Stimulated activated CD4-positive, alpha-beta T cell treated with anti-CD3 and anti-CD28 coated beads, Interleukin-1b, Interleukin-23, amount 100 ng/mL, for 4 hours (primary cell): ENCODE measurements at regions not wholly inside any gene's neighbourhood (a gene's known extent, or its start where the extent isn't known, plus 50 kb on each side); places are given as distances from the start of the nearest gene placed in this dataset.

Experiments
- DNase-seq, 2 donors: peaks; one replicate each; pipeline ENCODE4 v3.0.0-alpha.2; 2020; ENCODE audit warnings: low read depth in 2 of 2

DNA sequence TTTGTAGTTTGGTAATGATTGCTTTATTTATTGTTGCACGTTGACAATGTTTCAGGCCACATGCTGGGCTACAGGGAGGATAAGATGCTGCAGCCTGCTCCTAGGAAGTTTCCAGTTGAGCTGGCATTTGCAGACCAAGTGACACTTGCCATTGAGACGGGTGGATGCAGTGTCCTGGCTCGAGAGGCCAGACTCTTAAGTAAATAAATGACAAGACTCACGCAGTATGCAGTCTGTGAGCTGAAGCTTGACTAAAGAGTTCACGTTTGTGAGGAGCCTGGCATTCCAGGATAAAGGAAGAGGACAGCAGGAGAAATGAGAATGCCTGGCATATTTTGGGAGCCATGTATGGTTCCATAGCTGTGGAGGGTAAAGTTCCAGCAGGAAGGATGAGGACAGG is 105.8 kb downstream of the BAMBI start:
- no peak for DNase-seq

DNA sequence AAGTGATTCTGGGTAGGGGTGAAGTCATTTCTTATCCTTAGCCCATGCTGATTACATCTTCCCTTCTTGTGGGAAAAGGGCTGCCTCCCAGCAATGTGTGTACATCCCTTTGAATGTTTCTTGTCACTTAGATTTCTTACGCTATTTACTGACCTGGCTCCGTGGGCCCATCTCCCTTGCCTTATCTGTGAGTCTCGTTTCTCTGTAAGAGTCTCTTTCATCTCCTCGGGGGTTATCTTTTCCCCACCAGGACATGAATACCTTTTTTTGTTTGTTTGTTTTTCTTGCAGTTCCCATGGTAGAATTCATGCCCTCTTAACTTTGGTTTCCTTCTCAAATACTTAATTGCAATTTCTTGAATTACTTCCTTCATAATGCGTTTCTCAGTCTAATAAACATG is 107.7 kb downstream of the BAMBI start:
- no peak for DNase-seq

DNA sequence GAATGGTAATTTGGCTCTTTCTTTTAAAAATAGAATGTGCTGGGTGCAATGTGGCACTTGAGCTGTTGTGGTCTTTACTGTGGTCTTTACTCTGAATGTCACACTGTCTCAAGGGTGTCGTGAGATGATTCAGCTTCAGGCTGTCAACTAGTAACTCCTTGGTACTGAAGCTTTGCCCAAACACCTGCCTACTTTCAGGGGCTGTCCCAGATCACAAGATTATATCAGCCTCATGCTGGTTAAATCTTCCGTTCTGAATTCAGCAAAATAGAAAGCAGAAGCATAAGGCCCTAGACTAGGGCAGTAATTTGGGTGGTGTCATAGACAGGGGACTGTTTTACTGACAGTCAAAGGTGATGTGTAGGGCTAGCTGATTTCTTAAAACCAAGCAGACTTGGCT is 110.9 kb downstream of the BAMBI start:
- no peak for DNase-seq

DNA sequence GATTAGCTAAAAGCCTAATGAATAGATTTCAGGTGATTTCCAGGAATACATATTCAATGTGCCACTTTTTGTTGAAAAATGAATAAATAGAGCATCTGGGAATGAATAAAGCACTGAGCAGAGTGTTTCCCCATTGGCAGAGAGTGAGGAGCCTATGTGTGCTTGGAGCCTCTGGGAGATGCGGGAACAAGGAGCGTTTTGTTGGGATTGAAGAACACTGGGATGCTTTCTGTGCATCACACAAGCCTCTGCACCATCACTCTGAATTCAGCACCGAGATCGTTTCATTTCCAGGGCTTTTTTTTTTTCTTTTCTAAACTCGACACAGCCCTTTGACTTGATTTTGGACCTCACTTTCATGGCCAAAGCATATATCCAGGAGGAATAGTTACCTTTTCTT is 111.4 kb downstream of the BAMBI start:
- DNase-seq, result no peak

DNA sequence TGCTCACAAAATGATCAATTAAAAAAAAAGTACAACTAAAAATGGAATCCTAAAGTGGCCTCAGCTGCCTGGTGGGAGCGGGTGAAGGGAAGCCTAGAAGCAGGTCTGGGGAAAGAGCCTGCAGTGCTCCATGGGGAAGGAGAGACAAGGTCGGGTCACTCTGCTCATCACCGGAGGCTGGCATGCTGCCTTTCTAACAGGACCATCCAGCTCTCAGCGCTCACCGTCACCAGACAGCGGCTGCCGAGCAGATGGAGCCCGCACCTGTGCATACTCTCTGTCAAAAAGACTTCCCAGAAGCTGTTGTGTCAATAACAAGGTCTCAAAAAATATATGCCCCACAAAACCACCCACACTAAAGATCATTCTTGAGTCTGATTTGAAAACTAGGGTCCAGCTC is 112.8 kb downstream of the BAMBI start:
- DNase-seq, result no peak

DNA sequence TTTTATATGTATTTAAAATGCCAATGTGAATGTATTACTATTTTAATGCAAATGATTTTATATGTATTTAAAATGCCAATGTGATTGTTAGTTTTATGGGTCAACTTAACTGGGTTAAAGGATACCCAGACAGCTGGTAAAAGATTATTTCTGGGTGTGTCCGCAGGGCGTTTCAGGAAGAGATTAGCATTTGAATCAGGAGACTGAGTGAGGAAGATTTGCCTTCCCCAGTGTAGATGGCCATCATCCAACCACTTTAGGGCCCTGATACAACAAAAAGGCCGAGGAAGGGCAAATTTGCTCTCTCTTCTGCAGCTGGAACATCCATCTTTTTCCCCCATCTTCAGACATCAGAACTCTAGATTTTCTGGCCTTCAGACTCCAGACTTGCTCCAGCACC is 116.2 kb downstream of the BAMBI start:
- DNase-seq, result no peak

DNA sequence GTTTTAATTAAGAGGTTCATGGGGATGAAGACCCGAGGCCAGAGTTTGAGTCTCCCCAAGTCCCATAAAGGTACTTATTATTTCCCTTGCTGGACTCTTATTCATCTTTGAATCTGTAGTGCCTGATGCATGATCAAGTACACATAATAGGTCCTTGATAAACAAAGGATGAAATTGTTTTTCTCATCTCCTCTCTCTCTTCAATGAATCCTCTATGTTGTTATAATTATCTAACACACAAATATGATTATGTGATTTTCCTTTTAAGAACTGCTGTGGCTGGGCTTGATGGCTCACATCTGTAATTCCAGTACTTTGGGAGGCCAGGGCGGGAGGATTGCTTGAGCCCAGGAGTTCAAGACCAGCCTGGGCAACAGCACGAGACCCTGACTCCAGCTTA is 117.7 kb downstream of the BAMBI start:
- DNase-seq, result no peak

DNA sequence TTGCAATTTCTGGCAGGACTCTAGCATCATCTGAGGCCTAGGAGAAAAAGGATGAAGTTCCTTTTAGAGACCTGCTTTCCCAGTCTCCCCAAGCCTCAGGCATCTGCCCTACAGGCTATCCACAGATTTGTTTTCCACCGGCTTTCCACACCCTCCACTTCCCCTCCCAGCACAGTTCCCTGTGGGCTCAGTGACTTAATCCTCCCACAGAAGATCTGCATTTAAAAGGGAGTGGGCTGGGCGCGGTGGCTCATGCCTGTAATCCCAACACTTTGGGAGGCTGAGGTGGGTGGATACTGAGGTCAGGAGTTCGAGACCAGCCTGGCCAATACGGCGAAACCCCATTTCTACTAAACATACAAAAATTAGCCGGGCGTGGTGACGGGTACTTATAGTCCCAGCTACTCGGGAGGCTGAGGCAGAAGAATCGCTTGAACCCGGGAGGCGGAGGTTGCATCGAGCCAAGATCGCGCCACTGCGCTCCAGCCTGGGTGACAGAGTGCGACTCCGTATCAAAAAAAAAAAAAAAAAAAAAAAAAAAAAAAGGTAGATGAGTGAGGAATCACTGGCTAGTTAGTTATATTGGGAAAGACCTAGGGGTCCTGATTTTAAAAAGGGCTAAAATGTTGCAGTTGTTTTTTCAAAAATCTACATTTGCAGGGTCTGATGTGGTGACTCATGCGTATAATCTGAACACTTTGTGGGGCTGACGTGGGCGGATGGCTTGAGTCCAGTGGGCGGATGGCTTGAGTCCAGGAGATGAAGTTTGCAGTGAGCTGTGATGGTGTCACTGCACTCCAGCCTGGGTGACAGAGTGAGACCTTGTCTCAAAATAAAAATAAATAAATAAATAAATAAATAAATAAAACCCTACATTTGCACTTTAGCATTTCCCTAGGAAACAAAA is 119.5 kb downstream of the BAMBI start:
- no peak for DNase-seq

DNA sequence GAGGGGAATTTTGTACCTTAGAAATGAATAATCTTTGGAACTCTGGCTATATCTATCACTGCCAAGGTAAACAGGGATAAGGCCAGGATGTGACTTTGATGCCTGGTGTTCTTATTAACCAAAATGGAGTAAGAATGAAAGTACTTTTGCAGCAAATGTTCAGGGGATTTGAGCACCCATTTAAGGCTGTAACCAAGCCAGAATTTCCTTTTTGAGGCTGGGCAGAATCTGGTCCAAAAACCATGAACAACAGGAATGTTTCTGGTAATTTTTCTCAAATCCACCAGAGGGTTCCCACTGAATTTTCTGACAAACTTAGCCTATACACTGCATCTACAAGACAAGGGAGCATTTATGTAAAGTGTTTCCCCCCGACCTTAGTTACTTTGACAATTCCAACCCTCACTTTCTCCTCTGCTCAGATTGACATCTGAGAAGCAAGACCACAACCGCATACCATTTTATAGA is 120.6 kb downstream of the BAMBI start:
- DNase-seq, result no peak

DNA sequence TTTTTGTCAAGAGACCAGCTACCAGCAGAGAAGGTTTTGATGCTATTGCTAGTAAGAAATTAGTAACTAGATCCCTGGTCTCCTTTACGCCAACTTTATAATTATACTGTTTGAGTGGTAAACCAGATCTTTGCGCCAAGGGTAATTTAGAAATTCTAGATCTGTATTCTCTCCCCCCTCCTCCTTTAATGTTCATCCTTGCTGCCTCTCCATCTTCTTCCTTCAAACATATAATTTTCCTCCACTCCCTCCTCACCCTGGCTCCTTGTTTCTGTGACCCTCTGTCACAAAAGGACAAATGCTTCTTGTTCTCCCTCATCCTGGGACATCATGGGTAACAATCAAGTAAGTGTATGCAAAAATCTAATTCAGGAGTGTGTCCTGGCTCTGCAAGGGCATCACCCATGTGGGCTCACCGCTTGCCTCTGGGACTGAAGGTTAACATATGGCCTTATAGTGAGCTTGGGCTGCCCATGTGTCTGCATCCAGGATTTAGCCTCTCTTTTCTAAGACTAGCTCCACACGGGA is 121.2 kb downstream of the BAMBI start:
- no peak for DNase-seq

DNA sequence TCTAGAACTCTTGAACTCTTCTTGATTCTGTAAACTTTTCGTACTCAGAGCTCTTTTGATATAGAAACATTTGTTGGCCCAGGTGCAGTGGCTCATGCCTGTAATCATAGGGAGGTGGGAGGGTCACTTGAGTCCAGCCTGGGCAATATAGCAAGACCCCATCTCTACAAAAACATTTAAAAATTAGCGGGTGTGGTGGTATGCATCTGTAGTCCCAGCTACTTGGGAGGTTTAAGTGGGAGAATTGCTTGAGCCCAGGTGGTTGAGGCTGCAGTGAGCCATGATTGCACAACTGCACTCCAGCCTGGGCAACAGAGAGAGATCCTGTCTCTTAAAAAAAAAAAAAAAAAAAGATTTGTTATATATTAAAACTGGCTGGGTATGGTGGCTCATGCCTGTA is 121.6 kb downstream of the BAMBI start:
- DNase-seq, result no peak

DNA sequence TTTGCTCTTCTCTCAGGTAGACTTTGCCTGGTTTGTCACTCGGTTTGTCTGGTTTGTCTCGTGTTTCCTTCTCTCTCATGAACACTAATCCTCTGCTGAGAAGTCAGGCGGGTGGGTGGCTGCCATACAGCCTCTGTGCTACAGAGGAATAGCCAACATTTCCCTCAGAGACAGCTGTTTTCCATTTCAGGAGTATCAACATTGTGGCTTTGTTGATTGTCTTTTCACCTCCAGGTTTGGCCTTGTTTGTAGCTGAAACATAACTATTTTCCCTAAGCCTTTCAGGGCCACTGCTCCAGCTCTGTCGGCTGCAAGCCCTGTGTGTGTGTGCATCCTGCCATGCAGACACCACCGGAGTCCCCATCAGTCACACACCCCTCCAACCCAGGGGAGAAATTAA is 122.8 kb downstream of the BAMBI start:
- DNase-seq, result no peak

DNA sequence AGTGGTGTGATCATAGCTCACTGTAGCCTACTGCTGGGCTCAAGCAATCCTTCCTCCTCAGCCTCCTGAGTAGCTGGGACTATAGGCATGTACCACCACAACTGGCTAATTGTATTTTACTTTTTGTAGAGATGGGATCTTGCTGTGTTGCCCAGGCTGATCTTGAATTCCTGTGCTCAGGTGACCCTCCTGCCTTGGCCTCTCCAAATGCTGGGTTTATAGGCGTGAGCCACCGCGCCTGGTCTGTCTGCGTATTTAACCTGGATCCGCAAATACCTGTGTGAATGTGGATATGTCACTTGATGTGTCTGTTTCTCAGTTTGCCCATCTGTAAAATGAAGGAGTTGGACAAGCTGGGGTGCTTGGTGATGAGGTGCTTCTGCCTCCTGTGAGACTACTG is 123.9 kb downstream of the BAMBI start:
- DNase-seq, result no peak

DNA sequence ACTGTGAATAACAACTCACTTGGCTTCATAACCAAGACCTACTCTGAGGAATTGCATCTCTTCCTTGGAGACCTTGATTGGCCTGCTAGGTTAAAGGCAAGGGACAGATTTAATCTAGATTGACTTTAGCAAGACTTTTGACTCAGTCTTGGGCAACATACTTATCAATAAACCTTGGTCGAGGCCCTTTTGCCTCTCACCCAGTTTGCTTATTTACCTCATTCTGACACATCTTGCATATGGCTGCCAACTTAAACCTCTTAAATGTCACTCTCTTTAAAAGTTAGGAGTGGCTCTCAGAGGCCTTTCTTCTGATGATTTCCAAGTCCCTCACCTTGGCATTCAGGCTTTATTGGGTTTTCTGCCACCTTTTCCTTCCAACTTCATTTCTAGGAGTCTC is 124.5 kb downstream of the BAMBI start:
- no peak for DNase-seq

DNA sequence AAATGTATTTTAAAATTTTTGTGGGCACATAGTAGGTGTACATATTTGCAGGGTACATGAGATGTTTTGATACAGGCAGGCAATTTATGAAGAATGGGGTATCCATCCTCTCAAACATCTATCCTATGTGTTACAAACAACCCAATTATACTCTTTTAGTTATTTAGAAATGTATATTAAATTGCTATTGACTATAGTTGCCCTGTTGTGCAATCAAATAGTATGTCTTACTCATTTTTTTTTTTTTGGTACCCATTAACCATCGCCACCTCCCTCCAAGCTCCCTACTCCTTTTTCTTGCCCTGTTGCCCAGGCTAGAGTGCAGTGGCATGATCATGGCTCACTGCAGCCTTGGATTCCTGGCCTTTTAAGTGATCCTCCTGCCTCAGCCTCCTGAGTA is 128.1 kb downstream of the BAMBI start:
- DNase-seq, result no peak

DNA sequence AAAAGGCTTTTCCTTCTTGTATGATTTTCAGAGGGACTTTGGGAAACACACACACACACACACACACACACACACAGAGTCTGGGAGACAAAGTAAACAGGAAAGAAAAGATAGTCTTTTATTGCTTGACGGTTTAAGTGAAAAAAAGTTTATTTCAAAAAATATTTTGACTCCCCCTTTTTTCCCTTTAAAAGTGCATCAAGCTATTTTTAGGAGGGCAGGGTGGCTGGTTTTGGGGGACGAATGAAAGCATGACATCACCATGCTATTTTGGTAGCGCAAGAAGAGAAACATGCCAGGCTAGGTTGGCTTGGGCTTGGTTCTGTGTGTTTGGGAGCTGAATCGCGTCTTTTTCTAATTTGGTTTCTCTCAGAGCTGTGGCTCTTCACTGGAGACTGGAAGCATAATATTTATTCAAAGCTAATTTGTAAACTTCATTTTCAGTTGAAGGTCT is 129.2 kb downstream of the BAMBI start:
- no peak for DNase-seq

DNA sequence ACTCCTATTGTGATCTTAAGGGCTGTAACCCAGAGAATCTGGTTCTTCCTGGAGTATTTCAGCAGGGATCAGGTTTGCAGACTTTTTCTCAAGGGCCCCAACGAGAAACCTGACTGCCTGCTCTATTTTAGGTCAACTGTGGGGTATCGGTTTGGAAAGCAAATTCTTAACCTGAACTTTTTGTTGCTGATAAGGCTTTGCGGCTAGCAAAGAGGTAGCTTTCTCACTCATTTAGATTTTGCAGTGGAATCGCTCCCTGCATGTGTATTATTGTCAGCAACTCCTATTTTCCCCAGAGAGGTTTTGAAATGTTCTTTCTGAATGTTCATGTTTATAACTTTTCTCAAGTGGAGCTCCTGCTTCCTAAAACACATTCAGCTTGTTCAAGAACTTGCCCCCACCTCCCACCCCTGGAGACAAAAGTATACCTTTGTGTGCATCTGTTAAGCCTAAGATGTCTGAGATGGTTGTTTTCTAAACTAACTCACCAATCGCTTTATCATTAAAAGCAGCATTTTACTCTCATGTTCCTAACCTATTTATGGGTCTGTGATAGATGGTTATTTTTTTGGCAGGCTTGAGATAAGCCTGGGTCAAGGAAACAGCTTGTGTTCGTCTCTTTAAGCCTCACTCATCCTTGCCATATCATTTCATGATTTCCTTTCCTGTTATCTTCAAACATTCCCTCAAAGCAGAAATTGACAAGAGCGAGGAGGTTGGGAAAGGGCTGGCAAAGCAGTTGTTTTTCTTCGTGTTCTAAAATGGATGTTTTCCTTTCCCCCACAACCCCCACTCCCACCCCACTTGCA is 129.8 kb downstream of the BAMBI start:
- no peak for DNase-seq

DNA sequence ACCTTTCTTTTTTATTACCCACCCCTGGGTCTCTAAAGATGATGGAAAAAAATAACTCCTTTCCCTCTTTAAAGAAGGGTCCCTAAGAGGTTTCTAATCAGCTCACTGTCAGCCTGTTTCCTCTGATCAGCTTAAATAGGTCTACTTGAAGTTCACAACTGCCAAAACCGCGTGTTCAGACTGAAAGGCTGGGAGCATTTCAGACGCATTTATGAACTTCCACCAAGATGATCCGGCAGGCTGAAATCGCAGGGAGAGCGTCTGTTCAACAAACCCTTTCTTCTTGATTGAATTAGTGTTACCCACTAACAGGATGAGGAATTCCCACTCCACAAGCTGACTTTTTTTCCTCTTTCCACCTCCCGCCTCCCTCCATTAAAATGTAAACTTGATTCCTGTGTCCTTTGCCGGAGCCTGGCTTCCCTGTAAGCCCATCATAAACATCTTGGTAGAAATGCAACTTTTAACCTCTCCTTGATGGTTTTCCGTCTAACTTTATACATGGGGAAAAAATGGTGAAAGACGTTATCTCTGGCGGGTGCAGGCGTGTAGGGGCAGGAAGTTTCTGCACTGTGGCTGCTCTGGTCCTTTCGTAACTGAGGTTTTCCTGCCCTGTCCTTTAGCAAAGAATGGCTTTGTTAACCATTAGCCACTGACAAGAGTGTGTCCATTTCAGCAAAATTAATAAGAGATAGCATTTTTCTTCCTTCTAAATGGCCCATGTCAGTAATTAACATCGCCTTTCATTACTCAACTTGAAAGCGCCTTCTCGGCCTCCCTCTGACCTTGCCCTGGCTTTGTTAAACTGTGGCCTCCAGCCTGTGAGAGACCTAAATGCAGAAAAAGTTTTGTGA is 130.7 kb downstream of the BAMBI start:
- DNase-seq, result no peak

DNA sequence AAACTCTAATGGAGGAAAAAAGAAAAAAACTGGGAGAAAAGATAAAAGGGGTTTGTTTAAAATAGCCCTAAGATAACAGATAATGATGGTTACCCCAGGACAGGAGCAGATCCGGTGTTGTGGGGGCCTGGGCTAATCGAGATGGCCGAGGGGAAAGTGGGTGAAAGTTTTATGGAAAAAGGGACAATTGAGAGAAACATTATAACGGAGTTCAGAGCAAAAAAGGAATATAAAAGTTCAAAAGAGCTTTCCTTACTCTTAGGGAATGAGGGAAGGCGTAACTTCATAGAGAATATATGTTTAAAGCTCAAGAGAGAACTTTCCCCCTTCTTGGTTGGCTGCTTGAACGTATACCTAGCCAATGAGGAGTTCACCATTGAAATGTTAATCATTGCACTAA is 131.4 kb downstream of the BAMBI start:
- no peak for DNase-seq

DNA sequence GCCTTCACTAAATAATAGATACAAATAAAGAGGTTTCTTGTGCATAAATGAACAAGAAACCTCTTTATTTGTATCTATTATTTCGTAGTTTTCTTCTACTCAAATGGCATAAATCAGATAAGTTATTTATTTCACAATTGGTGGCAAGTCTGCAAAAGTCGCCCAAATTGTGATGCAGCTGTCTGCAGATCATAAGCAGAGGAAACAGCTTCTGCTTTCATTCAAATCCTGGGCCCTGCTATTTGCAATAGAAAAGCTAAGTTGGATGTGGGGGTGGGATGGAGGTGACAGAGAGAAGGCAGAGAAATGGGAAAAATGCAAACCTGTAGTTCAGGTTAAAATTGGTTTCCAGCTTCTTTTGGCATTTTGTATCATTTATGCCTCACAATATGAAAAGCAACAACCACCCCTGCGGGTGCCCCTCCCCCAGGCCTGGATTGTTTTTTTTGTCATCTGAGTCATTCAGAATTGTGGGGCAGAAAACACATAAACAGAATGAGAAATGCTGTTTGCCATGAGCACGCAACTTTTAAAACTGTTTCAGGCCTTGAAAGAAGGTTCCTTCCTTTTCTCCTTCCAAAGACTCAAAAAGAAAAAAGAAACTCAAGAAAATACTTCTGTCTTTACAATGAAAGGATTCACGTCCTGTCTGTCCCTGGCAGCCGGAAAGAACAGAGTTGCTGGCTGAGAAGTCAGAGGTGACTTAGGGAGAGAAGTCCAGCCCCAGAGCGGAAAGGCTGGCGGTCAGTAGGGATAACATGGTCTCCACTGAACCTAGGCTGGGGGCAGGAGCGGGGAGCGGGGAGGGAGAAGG is 132.9 kb downstream of the BAMBI start:
- no peak for DNase-seq
